ENCODE measurements at regions not wholly inside any gene's neighbourhood (a gene's known extent, or its start where the extent isn't known, plus 50 kb on each side); places are given as distances from the start of the nearest gene placed in this dataset.
"Not testable (repeated sequence)": the region's sequence is repeated elsewhere in the genome, so short reads cannot be mapped to it uniquely, and the experiment has no call there.

GRCh38 chr6:6455272-6455671, 133.2 kb upstream of the LY86 start:
- TF ChIP-seq POLR2A (IDR thresholded peaks at IDR 0.05) (no peak), CTCF (IDR thresholded peaks at IDR 0.05 in 8 of 11, conservative IDR thresholded peaks at IDR 0.05 in 3 of 11) (no peak), POLR2AphosphoS5 (IDR thresholded peaks at IDR 0.05) (no peak)
- DNase-seq, result no peak
- WGBS, 5 donors, result 80 to 93% (median 85%) methylated on average over 2 of the region's 2 CpGs
- Histone ChIP-seq H3K4me3 (no peak overlapping the region), H3K4me1 (no peaks in the 10 kb centered on the region), H3K9me3 (peaks cover 0 to 5% (median 0%) of the 10 kb centered on the region in 8 donors), H3K36me3 (no peaks in the 10 kb centered on the region), H3K27ac (no peak overlapping the region), H3K27me3 (replicated peaks in 1 of 7) (peaks cover 0 to 9% (median 0%) of the 10 kb centered on the region in 7 donors)
- intact Hi-C loops (cut with DNase I; ENCODE audit: low total_unique reads), result no loop called here

- no peak overlapping the region for H3K4me3 ChIP-seq
- 55 to 79% (median 74%) methylated on average over 2 of the region's 2 CpGs for whole genome bisulfite sequencing, 5 donors
- no peak for DNase-seq
- TF ChIP-seq CTCF (IDR thresholded peaks at IDR 0.05 in 8 of 11, conservative IDR thresholded peaks at IDR 0.05 in 3 of 11) (no peak), POLR2AphosphoS5 (IDR thresholded peaks at IDR 0.05) (no peak), POLR2A (IDR thresholded peaks at IDR 0.05) (no peak)
- H3K9me3 ChIP-seq, result peaks cover 0 to 5% (median 0%) of the 10 kb centered on the region in 8 donors
- no peaks in the 10 kb centered on the region for H3K36me3 ChIP-seq
- intact Hi-C loops (cut with DNase I; ENCODE audit: low total_unique reads), result no loop called here
- H3K27ac ChIP-seq, result no peak overlapping the region
- peaks cover 0 to 14% (median 0%) of the 10 kb centered on the region in 7 donors for H3K27me3 ChIP-seq (replicated peaks in 1 of 7)
- no peaks in the 10 kb centered on the region for H3K4me1 ChIP-seq
Observed at GRCh38 chr6:6458172-6458571, 130.3 kb upstream of the LY86 start.

GRCh38 chr6:6459963-6460362, 128.6 kb upstream of the LY86 start:
- H3K4me3 ChIP-seq; intact Hi-C loops (cut with DNase I; ENCODE audit: low total_unique reads); H3K27ac ChIP-seq; H3K36me3 ChIP-seq; H3K9me3 ChIP-seq; DNase-seq; H3K4me1 ChIP-seq: not testable (repeated sequence)
- H3K27me3 ChIP-seq (replicated peaks in 1 of 7), result peaks cover 0 to 14% (median 0%) of the 10 kb centered on the region in 7 donors
- WGBS, 5 donors, result 80 to 90% (median 83%) methylated on average over 4 of the region's 4 CpGs

- 81 to 90% (median 86%) methylated on average over 2 of the region's 2 CpGs for WGBS, 5 donors
- TF ChIP-seq CTCF (IDR thresholded peaks at IDR 0.05 in 8 of 11, conservative IDR thresholded peaks at IDR 0.05 in 3 of 11), result no peak
- no peak for TF ChIP-seq POLR2A (IDR thresholded peaks at IDR 0.05)
- TF ChIP-seq POLR2AphosphoS5 (IDR thresholded peaks at IDR 0.05), result no peak
- intact Hi-C loops (cut with DNase I; ENCODE audit: low total_unique reads), result no loop called here
Observed at GRCh38 chr6:6460416-6460815, 128.1 kb upstream of the LY86 start.

GRCh38 chr6:6461138-6461537, 127.4 kb upstream of the LY86 start:
- WGBS, 5 donors, result 49 to 66% (median 54%) methylated on average over 4 of the region's 4 CpGs
- no peaks in the 10 kb centered on the region for H3K36me3 ChIP-seq
- no peaks in the 10 kb centered on the region for H3K4me1 ChIP-seq
- H3K9me3 ChIP-seq, result peaks cover 0 to 5% (median 0%) of the 10 kb centered on the region in 8 donors
- peaks cover 0 to 14% (median 0%) of the 10 kb centered on the region in 7 donors for H3K27me3 ChIP-seq (replicated peaks in 1 of 7)
- H3K4me3 ChIP-seq, result no peak overlapping the region
- H3K27ac ChIP-seq, result no peak overlapping the region
- TF ChIP-seq CTCF (IDR thresholded peaks at IDR 0.05 in 8 of 11, conservative IDR thresholded peaks at IDR 0.05 in 3 of 11), result no peak
- TF ChIP-seq POLR2A (IDR thresholded peaks at IDR 0.05), result no peak
- TF ChIP-seq POLR2AphosphoS5 (IDR thresholded peaks at IDR 0.05), result no peak
- intact Hi-C loops (cut with DNase I; ENCODE audit: low total_unique reads), result no loop called here
- DNase-seq, result no peak

More at GRCh38 chr6:6460416-6460815, 128.1 kb upstream of the LY86 start:
- Histone ChIP-seq H3K36me3 (no peaks in the 10 kb centered on the region), H3K4me3 (no peak overlapping the region), H3K27me3 (replicated peaks in 1 of 7) (peaks cover 0 to 14% (median 0%) of the 10 kb centered on the region in 7 donors), H3K4me1 (no peaks in the 10 kb centered on the region), H3K27ac (no peak overlapping the region), H3K9me3 (peaks cover 0 to 5% (median 0%) of the 10 kb centered on the region in 8 donors)
- DNase-seq, result no peak
